Naive thymus-derived CD4-positive, alpha-beta T cell (primary cell): ENCODE measurements at regions not wholly inside any gene's neighbourhood (a gene's known extent, or its start where the extent isn't known, plus 50 kb on each side); places are given as distances from the start of the nearest gene placed in this dataset.

Experiments used
- ATAC-seq: fragments of 150-1000 bp; cut with Tn5 transposase; 2 replicates; pipeline ENCODE4 v1.10.0; 2021; ENCODE audit warnings: mild to moderate bottlenecking, moderate library complexity
- CTCF ChIA-PET: fragments of 350-600 bp; sonication (Branson Sonifier 250); formaldehyde crosslinking; loops from one replicate; lab custom pipeline; 2021; ENCODE audit warnings: antibody characterized with exemption; lab: Charles Lee
- POLR2A ChIA-PET: fragments of 350-600 bp; sonication (Branson Sonifier 250); formaldehyde crosslinking; loops from one replicate; lab custom pipeline; 2021; ENCODE audit warnings: antibody characterized with exemption, inconsistent platforms; lab: Charles Lee
- DNase-seq, 9 donors: peaks; one replicate each; pipeline versions ENCODE4 v3.0.0 to v3.0.0-alpha.2; 2020 to 2022; ENCODE audit warnings: mixed read lengths in 1 of 9
- H3K27ac ChIP-seq: one replicate; pipeline ENCODE4 v1.7.0; 2013; ENCODE audit warnings: mild to moderate bottlenecking, low read depth, low read length, moderate library complexity
- H3K27me3 ChIP-seq, 2 donors: one replicate each; pipeline ENCODE4 v1.7.0; 2013; ENCODE audit warnings: low read length in 2 of 2, mild to moderate bottlenecking in 2 of 2, moderate library complexity in 2 of 2; ENCODE audit not compliant: control insufficient read depth in 2 of 2, insufficient read depth in 2 of 2
- H3K36me3 ChIP-seq, 3 experiments: 1 replicate in 2 of 3; 2 replicates in 1 of 3; pipeline ENCODE4 v1.7.0; 2013; ENCODE audit warnings: low read length in 3 of 3, mild to moderate bottlenecking in 3 of 3, moderate library complexity in 1 of 3; ENCODE audit not compliant: insufficient read depth in 3 of 3, control insufficient read depth in 2 of 3
- H3K4me1 ChIP-seq, 2 donors: one replicate each; pipeline ENCODE4 v1.7.0; 2013; ENCODE audit warnings: low read length in 2 of 2, mild to moderate bottlenecking in 2 of 2, moderate library complexity in 1 of 2; ENCODE audit not compliant: control insufficient read depth in 2 of 2, insufficient read depth in 2 of 2
- H3K4me3 ChIP-seq: 2 replicates; pipeline ENCODE4 v1.7.0; 2013; ENCODE audit warnings: mild to moderate bottlenecking, low read length
- H3K9me3 ChIP-seq, 3 experiments: 1 replicate in 2 of 3; 2 replicates in 1 of 3; pipeline ENCODE4 v1.7.0; 2013; ENCODE audit warnings: low read length in 3 of 3; ENCODE audit not compliant: control insufficient read depth in 2 of 3
- H3K27ac Mint-ChIP-seq, 9 donors: one replicate each; pipeline ENCODE4 v1.8.0; 2020 to 2022; ENCODE audit warnings: mixed read lengths in 9 of 9, mild to moderate bottlenecking in 8 of 9, moderate library complexity in 5 of 9, inconsistent platforms in 2 of 9
- H3K27me3 Mint-ChIP-seq, 5 donors: one replicate each; pipeline ENCODE4 v1.8.0; 2021 to 2022; ENCODE audit warnings: mixed read lengths in 5 of 5, mild to moderate bottlenecking in 1 of 5
- H3K36me3 Mint-ChIP-seq, 5 donors: one replicate each; pipeline ENCODE4 v1.8.0; 2020 to 2022; ENCODE audit warnings: mixed read lengths in 5 of 5, mild to moderate bottlenecking in 3 of 5, inconsistent platforms in 1 of 5
- H3K4me1 Mint-ChIP-seq, 7 donors: one replicate each; pipeline ENCODE4 v1.8.0; 2020 to 2022; ENCODE audit warnings: mixed read lengths in 7 of 7, mild to moderate bottlenecking in 3 of 7, inconsistent platforms in 1 of 7
- H3K4me3 Mint-ChIP-seq, 10 donors: one replicate each; pipeline ENCODE4 v1.8.0; 2020 to 2022; ENCODE audit warnings: mild to moderate bottlenecking in 10 of 10, mixed read lengths in 10 of 10, moderate library complexity in 6 of 10, inconsistent platforms in 2 of 10
- H3K9me3 Mint-ChIP-seq, 11 donors: one replicate each; pipeline ENCODE4 v1.8.0; 2020 to 2022; ENCODE audit warnings: mixed read lengths in 11 of 11, mild to moderate bottlenecking in 4 of 11, inconsistent platforms in 1 of 11, moderate library complexity in 1 of 11
- intact Hi-C, 2 donors: fragments of 100-400 bp; cut with micrococcal nuclease; formaldehyde crosslinking; loops; one replicate each; pipeline ENCODE4 v1.15.1; 2023

- H3K27me3 Mint-ChIP-seq = peaks cover 0 to 29% (median 25%) of the 10 kb centered on the region in 5 donors
- peaks cover 0 to 5% (median 0%) of the 10 kb centered on the region in 11 donors for H3K9me3 Mint-ChIP-seq
- Histone ChIP-seq H3K4me1 (no peaks in the 10 kb centered on the region), H3K36me3 (no peaks in the 10 kb centered on the region), H3K4me3 (no peak overlapping the region), H3K27ac (no peak overlapping the region), H3K27me3 (no peaks in the 10 kb centered on the region), H3K9me3 (no peaks in the 10 kb centered on the region)
- H3K4me1 Mint-ChIP-seq = no peaks in the 10 kb centered on the region
- H3K27ac Mint-ChIP-seq = no peak overlapping the region
- intact Hi-C loops = no loop called here
- no peak overlapping the region for H3K4me3 Mint-ChIP-seq
- H3K36me3 Mint-ChIP-seq = peaks cover 0 to 4% (median 0%) of the 10 kb centered on the region in 5 donors
- CTCF ChIA-PET = no interaction called here
- ATAC-seq (no peak), DNase-seq (no peak)
- POLR2A ChIA-PET = no interaction called here
Measured at GRCh38 chr3:152978152-152978551, 143.2 kb downstream of the P2RY1 start.

GRCh38 chr3:152997526-152997925, 162.6 kb downstream of the P2RY1 start:
- ATAC-seq = no peak
- H3K4me1 ChIP-seq = no peaks in the 10 kb centered on the region
- H3K36me3 ChIP-seq = no peaks in the 10 kb centered on the region
- DNase-seq = no peak
- Mint-ChIP-seq H3K27ac (no peak overlapping the region), H3K4me3 (no peak overlapping the region), H3K9me3 (peaks cover 0 to 2% (median 0%) of the 10 kb centered on the region in 11 donors), H3K4me1 (peaks cover 0 to 4% (median 0%) of the 10 kb centered on the region in 7 donors), H3K27me3 (peaks cover 0 to 15% (median 8%) of the 10 kb centered on the region in 5 donors), H3K36me3 (no peaks in the 10 kb centered on the region)
- no peaks in the 10 kb centered on the region for H3K9me3 ChIP-seq
- no peak overlapping the region for H3K4me3 ChIP-seq
- intact Hi-C loops = no loop called here
- ChIA-PET POLR2A (no interaction called here), CTCF (no interaction called here)
- no peak overlapping the region for H3K27ac ChIP-seq
- H3K27me3 ChIP-seq = no peaks in the 10 kb centered on the region

DNA sequence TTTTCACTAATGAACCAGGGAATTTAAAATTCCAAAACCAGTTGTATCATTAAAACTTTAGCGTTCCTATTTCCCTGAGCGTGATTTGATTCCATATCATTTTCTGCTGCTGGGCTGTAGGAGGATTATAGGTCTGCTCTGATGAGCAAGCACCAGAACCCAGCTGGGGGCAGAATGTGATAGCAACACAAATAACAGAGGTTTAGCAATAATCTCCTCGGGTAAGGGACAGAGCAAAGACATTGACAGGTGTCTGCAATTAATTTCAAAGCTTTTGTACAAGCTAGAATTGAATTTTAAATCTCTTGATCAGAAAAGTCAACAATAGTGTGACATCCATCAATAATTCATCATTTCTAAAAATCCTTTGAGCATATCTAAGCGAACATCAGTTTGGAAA, 163.4 kb upstream of the RAP2B start:
- ATAC-seq (no peak), DNase-seq (no peak)
- Histone ChIP-seq H3K36me3 (no peaks in the 10 kb centered on the region), H3K27ac (no peak overlapping the region), H3K4me3 (no peak overlapping the region), H3K4me1 (no peaks in the 10 kb centered on the region), H3K9me3 (no peaks in the 10 kb centered on the region), H3K27me3 (no peaks in the 10 kb centered on the region)
- Mint-ChIP-seq H3K27me3 (peaks cover 0 to 10% (median 8%) of the 10 kb centered on the region in 5 donors), H3K9me3 (peaks cover 0 to 2% (median 0%) of the 10 kb centered on the region in 11 donors), H3K27ac (no peak overlapping the region), H3K36me3 (no peaks in the 10 kb centered on the region), H3K4me1 (peaks cover 0 to 4% (median 0%) of the 10 kb centered on the region in 7 donors), H3K4me3 (no peak overlapping the region)
- ChIA-PET CTCF (no interaction called here), POLR2A (no interaction called here)
- intact Hi-C loops = no loop called here

DNA sequence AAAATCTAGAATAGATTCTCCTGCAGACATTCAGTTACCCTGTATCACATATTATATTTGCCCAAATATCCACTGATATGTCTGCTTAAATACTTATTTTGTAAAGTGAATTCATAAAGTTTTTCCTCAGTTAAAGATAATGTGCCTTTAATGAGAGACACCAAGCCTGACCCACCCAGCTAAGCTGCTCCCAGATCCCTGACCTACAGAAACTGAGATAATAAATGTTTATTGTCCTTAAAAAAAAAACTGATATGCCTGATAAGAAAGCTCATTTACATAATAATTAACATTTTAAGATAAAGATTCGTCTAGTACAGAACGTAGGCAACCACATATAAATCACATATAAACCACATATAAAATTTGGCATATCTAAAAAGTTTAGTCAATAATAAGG, 161.7 kb upstream of the RAP2B start:
- peaks cover 0 to 4% (median 0%) of the 10 kb centered on the region in 7 donors for H3K4me1 Mint-ChIP-seq
- no peak overlapping the region for H3K4me3 Mint-ChIP-seq
- H3K36me3 Mint-ChIP-seq = no peaks in the 10 kb centered on the region
- H3K27me3 Mint-ChIP-seq = peaks cover 0 to 13% (median 10%) of the 10 kb centered on the region in 5 donors
- intact Hi-C loops = no loop called here
- CTCF ChIA-PET = no interaction called here
- H3K27me3 ChIP-seq = no peaks in the 10 kb centered on the region
- no peak overlapping the region for H3K4me3 ChIP-seq
- no peaks in the 10 kb centered on the region for H3K4me1 ChIP-seq
- POLR2A ChIA-PET = no interaction called here
- ATAC-seq = no peak
- H3K9me3 ChIP-seq = no peaks in the 10 kb centered on the region
- H3K9me3 Mint-ChIP-seq = no peaks in the 10 kb centered on the region
- H3K27ac ChIP-seq = no peak overlapping the region
- no peak for DNase-seq
- no peak overlapping the region for H3K27ac Mint-ChIP-seq
- no peaks in the 10 kb centered on the region for H3K36me3 ChIP-seq

- no peak overlapping the region for H3K27ac ChIP-seq
- no peaks in the 10 kb centered on the region for H3K9me3 ChIP-seq
- DNase-seq (no peak), ATAC-seq (no peak)
- no peak overlapping the region for H3K27ac Mint-ChIP-seq
- no peaks in the 10 kb centered on the region for H3K36me3 ChIP-seq
- no peaks in the 10 kb centered on the region for H3K4me1 ChIP-seq
- intact Hi-C loops = no loop called here
- CTCF ChIA-PET = no interaction called here
- no peaks in the 10 kb centered on the region for H3K27me3 ChIP-seq
- no peaks in the 10 kb centered on the region for H3K9me3 Mint-ChIP-seq
- peaks cover 0 to 15% (median 7%) of the 10 kb centered on the region in 5 donors for H3K27me3 Mint-ChIP-seq
- H3K4me3 ChIP-seq = no peak overlapping the region
- no peak overlapping the region for H3K4me3 Mint-ChIP-seq
- H3K36me3 Mint-ChIP-seq = no peaks in the 10 kb centered on the region
- POLR2A ChIA-PET = no interaction called here
- H3K4me1 Mint-ChIP-seq = peaks cover 0 to 4% (median 0%) of the 10 kb centered on the region in 7 donors
Measured at GRCh38 chr3:153001210-153002078, 160.6 kb upstream of the RAP2B start.

DNA sequence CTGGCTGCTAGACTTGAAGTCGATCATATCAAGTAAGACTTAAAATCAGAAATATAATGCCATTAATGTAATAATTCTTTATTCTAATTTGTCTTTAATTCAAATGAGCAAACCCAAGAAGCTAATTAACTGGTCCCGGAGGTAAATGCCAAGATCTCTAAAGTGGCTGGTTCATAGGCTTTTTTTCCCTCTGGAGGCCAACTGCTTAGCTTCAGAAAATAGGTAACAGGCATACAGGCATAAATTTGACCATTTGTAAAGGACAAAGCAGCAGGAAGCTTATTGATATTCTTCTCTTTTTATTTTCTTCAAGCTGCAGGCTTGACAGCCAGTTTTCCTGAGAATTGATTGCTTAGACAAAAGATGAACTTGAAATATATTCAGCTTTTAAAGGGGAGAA, 158.6 kb upstream of the RAP2B start:
- ATAC-seq (no peak), DNase-seq (no peak)
- ChIA-PET POLR2A (no interaction called here), CTCF (interaction anchor here (0.6 kb wide), 1 partner anchor 1220 kb away, joined by 3 read pairs; no protein-coding TSS in a partner anchor)
- Mint-ChIP-seq H3K27ac (no peak overlapping the region), H3K9me3 (no peaks in the 10 kb centered on the region), H3K36me3 (no peaks in the 10 kb centered on the region), H3K4me1 (peaks cover 0 to 4% (median 0%) of the 10 kb centered on the region in 7 donors), H3K4me3 (no peak overlapping the region), H3K27me3 (peaks cover 0 to 11% (median 11%) of the 10 kb centered on the region in 5 donors)
- Histone ChIP-seq H3K27me3 (no peaks in the 10 kb centered on the region), H3K4me3 (no peak overlapping the region), H3K4me1 (no peaks in the 10 kb centered on the region), H3K36me3 (no peaks in the 10 kb centered on the region), H3K9me3 (no peaks in the 10 kb centered on the region), H3K27ac (no peak overlapping the region)
- intact Hi-C loops = no loop called here

GRCh38 chr3:153003862-153004261, 158.2 kb upstream of the RAP2B start:
- DNase-seq = no peak
- POLR2A ChIA-PET = no interaction called here
- intact Hi-C loops = no loop called here
- no peaks in the 10 kb centered on the region for H3K9me3 Mint-ChIP-seq
- H3K4me3 Mint-ChIP-seq = no peak overlapping the region
- Histone ChIP-seq H3K9me3 (no peaks in the 10 kb centered on the region), H3K27ac (no peak overlapping the region), H3K4me3 (no peak overlapping the region), H3K4me1 (no peaks in the 10 kb centered on the region), H3K27me3 (no peaks in the 10 kb centered on the region), H3K36me3 (no peaks in the 10 kb centered on the region)
- CTCF ChIA-PET = no interaction called here
- no peaks in the 10 kb centered on the region for H3K36me3 Mint-ChIP-seq
- no peak for ATAC-seq
- H3K27ac Mint-ChIP-seq = no peak overlapping the region
- H3K4me1 Mint-ChIP-seq = peaks cover 0 to 4% (median 0%) of the 10 kb centered on the region in 7 donors
- H3K27me3 Mint-ChIP-seq = peaks cover 0 to 14% (median 11%) of the 10 kb centered on the region in 5 donors
